Amniotic stem cell (primary cell): ENCODE measurements at regions not wholly inside any gene's neighbourhood (a gene's known extent, or its start where the extent isn't known, plus 50 kb on each side); places are given as distances from the start of the nearest gene placed in this dataset.
"Not testable (repeated sequence)": the region's sequence is repeated elsewhere in the genome, so short reads cannot be mapped to it uniquely, and the experiment has no call there.

Experiments used
- DNase-seq: peaks from one replicate; lab custom pipeline; 2025; lab: John Stamatoyannopoulos, UW

- DNase-seq = no peak
Measured at GRCh38 chrX:1012678-1013300, 199.7 kb downstream of the CRLF2 start.

GRCh38 chrX:1011691-1012283 lies 200.7 kb downstream of the CRLF2 start:
- no peak for DNase-seq

GRCh38 chrX:1009771-1010170 lies 202.7 kb downstream of the CRLF2 start:
- DNase-seq = no peak

- DNase-seq = no peak
Measured at GRCh38 chrX:1006156-1006730, 206.2 kb downstream of the CRLF2 start.

GRCh38 chrX:1002611-1003010 lies 209.8 kb downstream of the CRLF2 start:
- no peak for DNase-seq

- no peak for DNase-seq
Measured at GRCh38 chrX:997631-998137, 214.8 kb downstream of the CRLF2 start.

GRCh38 chrX:994780-995179 lies 217.7 kb downstream of the CRLF2 start:
- no peak for DNase-seq

GRCh38 chrX:989959-990510 lies 222.4 kb downstream of the CRLF2 start:
- DNase-seq = peak; percentile 71

GRCh38 chrX:988530-988929 lies 223.9 kb downstream of the CRLF2 start:
- not testable (repeated sequence) for DNase-seq

- no peak for DNase-seq
Measured at GRCh38 chrX:981791-982626, 230.4 kb downstream of the CRLF2 start.

- no peak for DNase-seq
Measured at GRCh38 chrX:980587-981235, 231.7 kb downstream of the CRLF2 start.

- DNase-seq = not testable (repeated sequence)
Measured at GRCh38 chrX:979127-979526, 233.3 kb downstream of the CRLF2 start.

GRCh38 chrX:973010-973632 lies 239.3 kb downstream of the CRLF2 start:
- DNase-seq = no peak

- no peak for DNase-seq
Measured at GRCh38 chrX:968148-968965, 244.1 kb downstream of the CRLF2 start.

- no peak for DNase-seq
Measured at GRCh38 chrX:966396-967070, 245.9 kb downstream of the CRLF2 start.

- no peak for DNase-seq
Measured at GRCh38 chrX:964831-965416, 247.5 kb downstream of the CRLF2 start.

- DNase-seq = no peak
Measured at GRCh38 chrX:960821-961220, 251.6 kb downstream of the CRLF2 start.

GRCh38 chrX:959595-959994 lies 252.9 kb downstream of the CRLF2 start:
- DNase-seq = no peak

- DNase-seq = not testable (repeated sequence)
Measured at GRCh38 chrX:955168-955781, 257.2 kb downstream of the CRLF2 start.
